ENCODE measurements at regions not wholly inside any gene's neighbourhood (a gene's known extent, or its start where the extent isn't known, plus 50 kb on each side); places are given as distances from the start of the nearest gene placed in this dataset.
"Not testable (repeated sequence)": the region's sequence is repeated elsewhere in the genome, so short reads cannot be mapped to it uniquely, and the experiment has no call there.

- H3K27me3 Mint-ChIP-seq (ENCODE audit: low read depth in 3 of 3), result peaks cover 0 to 7% (median 3%) of the 10 kb centered on the region in 3 donors
- H3K9me3 Mint-ChIP-seq, result no peaks in the 10 kb centered on the region
- no peaks in the 10 kb centered on the region for H3K4me1 Mint-ChIP-seq
- no peaks in the 10 kb centered on the region for H3K36me3 Mint-ChIP-seq
- peak overlapping the region in 1 of 6 donors; percentile 8 for H3K27ac Mint-ChIP-seq
- H3K4me3 Mint-ChIP-seq, result no peak overlapping the region
- no peak for DNase-seq
Measured at GRCh38 chr2:64250063-64250462, 105.8 kb upstream of the PELI1 start.

DNA sequence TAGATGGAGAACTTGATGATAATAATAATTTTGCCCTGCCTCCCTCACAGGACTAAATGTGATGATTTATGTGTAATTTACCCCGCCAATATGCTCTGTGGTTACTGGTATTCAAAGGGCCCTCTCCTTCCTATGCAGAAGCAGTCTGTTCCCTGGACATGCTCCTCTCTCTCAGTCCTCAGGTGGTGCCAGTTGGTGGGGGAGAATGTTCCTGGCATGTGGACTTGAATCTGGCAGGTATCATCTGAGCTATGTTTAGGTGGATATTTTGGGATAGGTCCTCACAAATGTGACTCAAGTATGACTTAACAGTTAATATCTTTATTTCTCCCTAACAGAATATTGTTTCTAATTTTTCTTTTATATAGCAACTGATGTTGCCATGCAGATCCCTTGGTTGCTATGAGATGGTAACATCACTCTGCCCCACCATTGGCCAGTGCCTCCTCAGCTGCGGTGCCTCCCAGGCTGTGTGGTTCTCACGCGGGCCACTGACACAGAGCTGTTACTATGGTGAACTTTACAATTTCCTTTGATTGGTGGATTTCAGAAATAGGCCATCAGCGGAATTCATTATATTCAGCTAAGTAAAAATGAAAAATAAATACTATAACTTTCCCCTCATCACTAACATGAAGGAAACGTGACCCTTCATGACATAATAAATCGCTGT is 106.7 kb upstream of the PELI1 start:
- Mint-ChIP-seq H3K4me1 (no peaks in the 10 kb centered on the region), H3K4me3 (no peak overlapping the region)

DNA sequence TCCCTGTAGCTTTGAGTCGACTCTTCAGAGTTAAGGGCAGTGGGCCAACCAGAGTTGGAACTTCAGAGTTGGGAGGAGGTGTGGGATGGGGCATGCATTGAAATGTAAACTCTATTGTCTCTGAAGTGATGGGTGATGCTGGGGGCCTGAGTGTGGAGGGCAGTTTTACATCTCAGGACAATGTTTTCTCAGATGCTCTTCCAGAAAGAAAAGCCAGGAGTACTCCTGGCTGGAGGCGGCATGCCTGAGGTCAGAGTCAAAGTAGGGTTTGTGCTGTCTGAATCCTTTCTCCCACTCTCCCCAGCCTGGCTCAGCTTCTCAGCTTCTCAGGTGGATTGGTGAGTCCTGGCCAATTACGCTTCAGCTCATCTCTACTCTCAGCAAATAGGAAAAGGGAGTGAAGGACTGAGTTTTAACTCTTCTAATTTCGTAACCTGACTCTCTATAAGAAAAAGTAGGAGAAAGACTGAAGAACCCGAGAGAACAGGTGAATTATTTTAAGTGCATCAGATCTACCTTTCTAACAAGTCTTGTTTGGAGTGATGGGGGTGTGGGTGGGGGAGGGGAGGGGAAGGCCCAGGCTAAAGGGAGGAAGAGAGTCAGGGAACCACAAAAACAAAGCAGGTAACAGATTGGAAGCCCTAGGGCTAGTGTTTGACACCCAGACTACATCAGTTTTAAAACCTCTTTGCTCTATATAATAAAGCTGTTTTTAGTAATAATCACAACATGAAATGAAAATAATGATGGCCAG is 107.5 kb upstream of the PELI1 start:
- Mint-ChIP-seq H3K36me3 (no peaks in the 10 kb centered on the region), H3K9me3 (no peaks in the 10 kb centered on the region), H3K27me3 (ENCODE audit: low read depth in 3 of 3) (peaks cover 0 to 7% (median 3%) of the 10 kb centered on the region in 3 donors), H3K4me3 (no peak overlapping the region), H3K4me1 (no peaks in the 10 kb centered on the region), H3K27ac (no peak overlapping the region)
- no peak for DNase-seq

More for the DNA sequence above, 106.7 kb upstream of the PELI1 start:
- peaks cover 0 to 7% (median 3%) of the 10 kb centered on the region in 3 donors for H3K27me3 Mint-ChIP-seq (ENCODE audit: low read depth in 3 of 3)
- peak in 1 of 3 donors; percentile 11 for DNase-seq
- H3K36me3 Mint-ChIP-seq, result no peaks in the 10 kb centered on the region
- H3K27ac Mint-ChIP-seq, result no peak overlapping the region
- H3K9me3 Mint-ChIP-seq, result no peaks in the 10 kb centered on the region

DNA sequence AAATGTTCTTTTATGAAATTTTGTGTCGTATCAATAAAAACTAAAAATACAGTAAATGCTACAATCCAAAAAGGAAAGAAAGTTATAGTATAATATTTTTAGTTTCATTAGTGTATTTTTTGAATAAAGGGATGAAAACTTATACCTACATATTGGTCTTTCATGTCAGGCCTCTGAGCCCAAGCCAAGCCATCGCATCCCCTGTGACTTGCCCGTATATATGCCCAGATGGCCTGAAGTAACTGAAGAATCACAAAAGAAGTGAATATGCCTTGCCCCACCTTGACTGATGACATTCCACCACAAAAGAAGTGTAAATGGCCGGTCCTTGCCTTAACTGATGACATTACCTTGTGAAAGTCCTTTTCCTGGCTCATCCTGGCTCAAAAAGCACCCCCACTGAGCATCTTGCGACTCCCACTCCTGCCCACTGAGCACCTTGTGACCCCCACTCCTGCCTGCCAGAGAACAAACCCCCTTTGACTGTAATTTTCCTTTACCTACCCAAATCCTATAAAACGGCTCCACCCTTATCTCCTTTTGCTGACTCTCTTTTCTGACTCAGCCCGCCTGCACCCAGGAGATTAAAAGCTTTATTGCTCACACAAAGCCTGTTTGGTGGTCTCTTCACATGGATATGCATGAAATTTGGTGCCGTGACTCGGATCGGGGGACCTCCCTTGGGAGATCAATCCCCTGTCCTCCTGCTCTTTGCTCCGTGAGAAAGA is 108.2 kb upstream of the PELI1 start:
- H3K27me3 Mint-ChIP-seq (ENCODE audit: low read depth in 3 of 3); H3K27ac Mint-ChIP-seq; H3K9me3 Mint-ChIP-seq; DNase-seq; H3K4me3 Mint-ChIP-seq; H3K36me3 Mint-ChIP-seq; H3K4me1 Mint-ChIP-seq: not testable (repeated sequence)

- DNase-seq; H3K36me3 Mint-ChIP-seq; H3K4me1 Mint-ChIP-seq; H3K27me3 Mint-ChIP-seq (ENCODE audit: low read depth in 3 of 3); H3K9me3 Mint-ChIP-seq; H3K27ac Mint-ChIP-seq; H3K4me3 Mint-ChIP-seq: not testable (repeated sequence)
Measured at GRCh38 chr2:64253421-64253820, 109.2 kb upstream of the PELI1 start.

DNA sequence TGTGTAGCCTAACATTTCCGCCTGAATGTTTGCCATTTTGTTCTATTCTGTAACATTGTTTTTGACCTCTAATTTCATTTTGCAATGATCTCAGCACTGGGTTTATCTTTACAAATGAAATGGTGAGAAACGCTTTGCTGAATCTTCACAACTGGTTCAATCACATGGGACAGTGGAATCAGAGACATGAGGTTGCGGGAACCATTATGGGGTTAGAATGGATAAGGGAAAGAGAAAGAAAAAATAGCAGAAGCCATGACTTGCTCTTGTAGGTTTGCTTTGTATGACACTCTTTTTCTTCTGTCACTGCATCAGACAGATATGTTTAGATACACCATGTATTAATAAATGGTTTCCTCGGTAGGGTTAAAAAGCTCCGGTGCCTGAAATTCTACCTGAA is 114.3 kb upstream of the PELI1 start:
- DNase-seq, result no peak
- H3K36me3 Mint-ChIP-seq, result no peaks in the 10 kb centered on the region
- no peak overlapping the region for H3K4me3 Mint-ChIP-seq
- peaks cover 7 to 8% of the 10 kb centered on the region in 2 donors for H3K4me1 Mint-ChIP-seq
- H3K27me3 Mint-ChIP-seq (ENCODE audit: low read depth in 3 of 3), result peaks cover 0 to 2% (median 0%) of the 10 kb centered on the region in 3 donors
- H3K27ac Mint-ChIP-seq, result no peak overlapping the region
- H3K9me3 Mint-ChIP-seq, result no peaks in the 10 kb centered on the region

- Mint-ChIP-seq H3K9me3 (no peaks in the 10 kb centered on the region), H3K4me3 (no peak overlapping the region), H3K27me3 (ENCODE audit: low read depth in 3 of 3) (peaks cover 0 to 2% (median 0%) of the 10 kb centered on the region in 3 donors), H3K27ac (no peak overlapping the region), H3K36me3 (no peaks in the 10 kb centered on the region), H3K4me1 (peaks cover 7 to 8% of the 10 kb centered on the region in 2 donors)
- no peak for DNase-seq
Measured at GRCh38 chr2:64259312-64259711, 115.1 kb upstream of the PELI1 start.

DNA sequence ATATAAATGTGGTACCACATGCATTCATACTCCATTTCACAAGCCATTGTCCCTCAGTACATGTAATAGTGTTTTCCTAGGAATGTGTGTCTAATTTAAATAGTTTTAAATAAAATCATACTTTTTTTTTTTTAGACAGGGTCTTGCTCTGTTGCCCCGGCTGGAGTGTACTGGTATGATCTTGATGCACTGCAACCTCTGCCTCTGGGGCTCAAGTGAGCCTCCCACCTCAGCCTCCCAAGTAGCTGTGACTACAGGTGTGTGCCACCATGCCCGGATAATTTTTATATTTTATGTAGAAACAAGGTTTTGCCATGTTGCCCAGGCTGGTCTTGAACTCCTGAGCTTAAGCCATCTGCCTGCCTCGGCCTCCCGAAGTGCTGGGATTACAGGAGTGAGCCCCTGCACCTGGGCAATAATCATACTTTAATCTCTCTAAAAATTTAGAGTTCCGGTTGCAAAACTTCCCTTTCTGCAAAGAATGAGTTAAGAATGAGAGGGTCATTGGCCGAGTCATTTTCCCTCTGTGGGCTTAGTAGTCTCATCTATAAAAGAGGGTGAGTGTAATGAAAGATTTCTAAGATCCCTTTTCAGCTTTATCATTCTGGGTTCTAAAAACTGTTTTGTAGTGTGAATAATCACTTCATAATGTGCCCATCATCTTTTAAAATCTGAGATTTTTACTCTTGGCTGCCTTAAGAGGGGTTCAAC is 116.0 kb upstream of the PELI1 start:
- H3K27me3 Mint-ChIP-seq (ENCODE audit: low read depth in 3 of 3), result peaks cover 0 to 2% (median 2%) of the 10 kb centered on the region in 3 donors

GRCh38 chr2:64260817-64261216 is 116.6 kb upstream of the PELI1 start:
- no peak for DNase-seq
- no peak overlapping the region for H3K27ac Mint-ChIP-seq

More for the DNA sequence above, 116.0 kb upstream of the PELI1 start:
- H3K4me1 Mint-ChIP-seq, result peaks cover 7 to 8% of the 10 kb centered on the region in 2 donors
- no peaks in the 10 kb centered on the region for H3K36me3 Mint-ChIP-seq
- no peak overlapping the region for H3K27ac Mint-ChIP-seq
- no peak for DNase-seq
- peak overlapping the region in 3 of 5 donors; percentile 4 to 30 (median 28) for H3K4me3 Mint-ChIP-seq
- H3K9me3 Mint-ChIP-seq, result no peaks in the 10 kb centered on the region

GRCh38 chr2:64262071-64262470 is 117.9 kb upstream of the PELI1 start:
- H3K27ac Mint-ChIP-seq, result no peak overlapping the region
- peaks cover 7 to 8% of the 10 kb centered on the region in 2 donors for H3K4me1 Mint-ChIP-seq
- peaks cover 0 to 2% (median 2%) of the 10 kb centered on the region in 3 donors for H3K27me3 Mint-ChIP-seq (ENCODE audit: low read depth in 3 of 3)
- H3K9me3 Mint-ChIP-seq, result no peaks in the 10 kb centered on the region
- no peak for DNase-seq
- H3K36me3 Mint-ChIP-seq, result no peaks in the 10 kb centered on the region
- H3K4me3 Mint-ChIP-seq, result no peak overlapping the region

More at GRCh38 chr2:64260817-64261216, 116.6 kb upstream of the PELI1 start:
- H3K27me3 Mint-ChIP-seq (ENCODE audit: low read depth in 3 of 3), result peaks cover 0 to 2% (median 2%) of the 10 kb centered on the region in 3 donors
- peak overlapping the region in 4 of 5 donors; percentile 4 to 30 (median 24) for H3K4me3 Mint-ChIP-seq
- H3K4me1 Mint-ChIP-seq, result peaks cover 7 to 8% of the 10 kb centered on the region in 2 donors
- H3K9me3 Mint-ChIP-seq, result no peaks in the 10 kb centered on the region
- no peaks in the 10 kb centered on the region for H3K36me3 Mint-ChIP-seq

DNA sequence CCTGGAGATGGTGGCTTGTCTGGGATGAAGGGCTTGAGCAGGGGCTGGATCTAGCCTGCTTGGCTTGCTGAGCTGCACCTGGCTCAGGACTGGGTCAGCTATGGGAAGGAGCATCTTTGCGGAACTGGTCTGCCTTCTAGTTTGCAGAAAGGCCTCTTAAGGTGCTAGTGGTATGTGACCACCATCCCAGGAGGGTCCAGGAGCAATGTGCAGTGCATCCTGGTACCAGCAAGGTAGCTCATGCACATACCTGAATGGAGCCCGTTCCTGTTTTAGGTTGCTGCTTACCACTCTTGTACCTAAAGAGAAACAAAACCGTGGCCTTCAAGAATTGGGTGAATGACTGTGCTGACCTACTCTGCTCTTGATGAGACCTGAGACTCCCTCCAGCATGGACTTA is 118.6 kb upstream of the PELI1 start:
- Mint-ChIP-seq H3K36me3 (no peaks in the 10 kb centered on the region), H3K9me3 (no peaks in the 10 kb centered on the region), H3K4me1 (peaks cover 7 to 8% of the 10 kb centered on the region in 2 donors), H3K4me3 (no peak overlapping the region), H3K27ac (no peak overlapping the region), H3K27me3 (ENCODE audit: low read depth in 3 of 3) (peaks cover 0 to 2% (median 2%) of the 10 kb centered on the region in 3 donors)
- DNase-seq, result no peak

DNA sequence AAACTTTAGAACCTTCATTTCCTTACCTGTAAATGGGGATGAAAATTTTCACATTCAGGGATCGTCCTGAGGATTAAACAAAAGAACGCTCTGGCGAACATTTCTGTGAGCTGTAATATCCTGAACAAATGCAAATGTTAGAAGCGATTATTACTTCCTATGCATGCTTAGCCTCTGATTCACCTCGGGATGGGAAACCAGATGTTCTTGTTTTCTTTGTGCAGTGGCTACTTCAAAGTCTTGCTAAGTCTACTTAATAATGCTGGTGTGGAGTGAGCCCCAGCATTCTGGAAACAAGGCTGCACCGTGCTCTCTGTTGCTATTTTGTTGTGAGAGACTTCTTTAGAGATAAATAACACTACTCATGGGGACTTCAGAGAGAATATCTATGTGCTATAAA is 119.1 kb upstream of the PELI1 start:
- DNase-seq, result no peak
- H3K4me3 Mint-ChIP-seq, result no peak overlapping the region
- H3K27me3 Mint-ChIP-seq (ENCODE audit: low read depth in 3 of 3), result peaks cover 2% of the 10 kb centered on the region in 3 donors
- no peaks in the 10 kb centered on the region for H3K36me3 Mint-ChIP-seq
- H3K9me3 Mint-ChIP-seq, result no peaks in the 10 kb centered on the region
- peaks cover 7 to 8% of the 10 kb centered on the region in 2 donors for H3K4me1 Mint-ChIP-seq
- no peak overlapping the region for H3K27ac Mint-ChIP-seq

DNA sequence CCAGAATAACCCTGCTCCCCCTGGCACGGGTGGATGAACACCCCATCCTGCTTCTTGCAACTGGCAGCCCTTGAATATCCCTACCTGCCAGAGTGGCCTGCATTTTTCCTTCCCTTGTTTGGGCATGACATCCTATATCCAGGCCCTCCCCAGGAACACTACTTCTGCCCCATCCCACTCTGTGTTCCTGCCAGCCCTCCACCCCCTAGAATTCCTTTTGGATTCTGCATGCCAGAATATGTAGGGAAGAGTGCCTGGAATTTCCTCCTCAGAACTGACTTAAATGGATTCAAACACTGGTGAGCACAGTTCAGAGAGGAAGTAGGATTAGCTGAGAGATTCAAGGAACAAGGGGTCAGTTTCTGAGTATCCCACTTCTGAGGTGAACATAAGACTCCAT is 123.5 kb upstream of the PELI1 start:
- Mint-ChIP-seq H3K9me3 (peaks cover 0 to 5% (median 0%) of the 10 kb centered on the region in 6 donors), H3K27me3 (ENCODE audit: low read depth in 3 of 3) (peaks cover 0 to 2% (median 2%) of the 10 kb centered on the region in 3 donors), H3K4me3 (no peak overlapping the region), H3K36me3 (peaks cover 0 to 8% (median 0%) of the 10 kb centered on the region in 3 donors), H3K27ac (no peak overlapping the region), H3K4me1 (no peaks in the 10 kb centered on the region)
- no peak for DNase-seq

Data from immature natural killer cell (primary cell).